Epithelial cell of proximal tubule (primary cell): ENCODE measurements at regions not wholly inside any gene's neighbourhood (a gene's known extent, or its start where the extent isn't known, plus 50 kb on each side); places are given as distances from the start of the nearest gene placed in this dataset.

Experiments
- DNase-seq: peaks from one replicate; pipeline ENCODE4 v3.0.0-alpha.2; 2011; ENCODE audit warnings: low read depth
- H3K4me3 ChIP-seq: 2 replicates; pipeline ENCODE4 v1.5.1; 2011; ENCODE audit warnings: low read depth, mild to moderate bottlenecking, low read length
- CTCF ChIP-seq: conservative IDR thresholded peaks from 2 replicates; pipeline ENCODE4 v1.5.1; 2012; ENCODE audit warnings: low read depth, mild to moderate bottlenecking, low read length

- no peak for TF ChIP-seq CTCF
- no peak overlapping the region for H3K4me3 ChIP-seq
- no peak for DNase-seq
Observed at GRCh38 chr10:105328503-105329133, 687.5 kb downstream of the SORCS3 start.
